ENCODE measurements at regions not wholly inside any gene's neighbourhood (a gene's known extent, or its start where the extent isn't known, plus 50 kb on each side); places are given as distances from the start of the nearest gene placed in this dataset.

DNA sequence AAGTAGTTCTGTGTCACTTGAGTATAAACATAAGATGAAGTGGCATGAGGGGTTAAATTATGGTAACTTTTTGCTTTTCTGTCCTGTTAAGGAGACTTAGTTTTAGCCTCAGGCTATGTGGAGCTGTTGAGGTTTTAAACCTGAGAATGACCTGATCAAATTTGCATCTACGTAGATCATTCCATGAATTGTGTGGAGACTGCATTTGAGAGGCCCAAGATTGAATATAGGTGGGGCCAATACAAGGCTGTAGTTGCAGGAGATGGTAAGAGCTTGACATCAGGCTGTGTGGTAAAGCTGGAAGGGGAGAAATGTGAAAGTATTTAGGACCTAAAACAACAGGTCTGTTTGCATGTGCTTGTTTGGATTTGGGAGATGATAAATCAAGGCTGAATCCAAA, 249.5 kb downstream of the SLC16A7 start:
- TF ChIP-seq, protein P1, sequence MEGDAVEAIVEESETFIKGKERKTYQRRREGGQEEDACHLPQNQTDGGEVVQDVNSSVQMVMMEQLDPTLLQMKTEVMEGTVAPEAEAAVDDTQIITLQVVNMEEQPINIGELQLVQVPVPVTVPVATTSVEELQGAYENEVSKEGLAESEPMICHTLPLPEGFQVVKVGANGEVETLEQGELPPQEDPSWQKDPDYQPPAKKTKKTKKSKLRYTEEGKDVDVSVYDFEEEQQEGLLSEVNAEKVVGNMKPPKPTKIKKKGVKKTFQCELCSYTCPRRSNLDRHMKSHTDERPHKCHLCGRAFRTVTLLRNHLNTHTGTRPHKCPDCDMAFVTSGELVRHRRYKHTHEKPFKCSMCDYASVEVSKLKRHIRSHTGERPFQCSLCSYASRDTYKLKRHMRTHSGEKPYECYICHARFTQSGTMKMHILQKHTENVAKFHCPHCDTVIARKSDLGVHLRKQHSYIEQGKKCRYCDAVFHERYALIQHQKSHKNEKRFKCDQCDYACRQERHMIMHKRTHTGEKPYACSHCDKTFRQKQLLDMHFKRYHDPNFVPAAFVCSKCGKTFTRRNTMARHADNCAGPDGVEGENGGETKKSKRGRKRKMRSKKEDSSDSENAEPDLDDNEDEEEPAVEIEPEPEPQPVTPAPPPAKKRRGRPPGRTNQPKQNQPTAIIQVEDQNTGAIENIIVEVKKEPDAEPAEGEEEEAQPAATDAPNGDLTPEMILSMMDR (optimal IDR thresholded peaks at IDR 0.05 in 1 of 3, IDR thresholded peaks at IDR 0.05 in 1 of 3, conservative IDR thresholded peaks at IDR 0.05 in 1 of 3; ENCODE audit: extremely low read depth in 1 of 3, insufficient read depth in 2 of 3, low read length in 3 of 3): no peak
- no peak for TF ChIP-seq EZH2 (IDR thresholded peaks at IDR 0.05; ENCODE audit: low read length)
